Type B pancreatic cell (in vitro differentiated cells): ENCODE measurements at regions not wholly inside any gene's neighbourhood (a gene's known extent, or its start where the extent isn't known, plus 50 kb on each side); places are given as distances from the start of the nearest gene placed in this dataset.

Experiments used
- DNase-seq: peaks from one replicate; pipeline ENCODE4 v3.0.0; 2021; ENCODE audit warnings: mixed read lengths; ENCODE audit not compliant: unreplicated experiment; ENCODE audit errors: extremely low spot score
- H3K27ac Mint-ChIP-seq: 2 replicates; pipeline ENCODE4 v1.8.0; 2021; ENCODE audit warnings: mild to moderate bottlenecking, mixed read lengths
- H3K27me3 Mint-ChIP-seq: 2 replicates; pipeline ENCODE4 v1.8.0; 2021; ENCODE audit warnings: mixed read lengths
- H3K36me3 Mint-ChIP-seq: 2 replicates; pipeline ENCODE4 v1.8.0; 2021; ENCODE audit warnings: mixed read lengths
- H3K4me1 Mint-ChIP-seq: one replicate; pipeline ENCODE4 v1.8.0; 2021; ENCODE audit warnings: mixed read lengths; ENCODE audit not compliant: unreplicated experiment
- H3K4me3 Mint-ChIP-seq: 2 replicates; pipeline ENCODE4 v1.8.0; 2021; ENCODE audit warnings: mild to moderate bottlenecking, mixed read lengths
- H3K9me3 Mint-ChIP-seq: 2 replicates; pipeline ENCODE4 v1.8.0; 2021; ENCODE audit warnings: mixed read lengths
- TF ChIP-seq, protein P1 (sequence below): fragments of 200-600 bp; sonication (generic); conservative IDR thresholded peaks from 2 replicates; pipeline ENCODE4 v1.5.0; 2021; ENCODE audit warnings: antibody characterized with exemption, mild to moderate bottlenecking

DNA sequence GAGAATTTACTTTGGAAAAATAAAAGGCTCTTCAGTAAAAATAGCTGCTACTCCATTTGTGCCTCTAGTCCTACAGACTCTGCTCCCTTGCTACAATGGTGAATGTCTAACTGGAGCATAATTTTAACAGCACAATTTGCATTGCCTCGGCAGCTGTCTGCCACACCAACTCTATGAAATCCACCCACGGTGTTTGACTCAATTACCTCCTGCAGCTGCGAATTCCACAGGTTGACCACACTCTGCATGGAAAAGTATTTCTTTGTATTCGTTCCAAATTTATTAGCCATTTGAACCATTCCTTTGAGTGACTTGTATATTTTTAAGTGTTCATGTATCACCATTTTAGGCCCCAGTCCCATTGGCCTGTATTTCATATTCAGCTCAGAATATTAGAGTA is 182.1 kb upstream of the CCDC68 start:
- TF ChIP-seq, protein P1, sequence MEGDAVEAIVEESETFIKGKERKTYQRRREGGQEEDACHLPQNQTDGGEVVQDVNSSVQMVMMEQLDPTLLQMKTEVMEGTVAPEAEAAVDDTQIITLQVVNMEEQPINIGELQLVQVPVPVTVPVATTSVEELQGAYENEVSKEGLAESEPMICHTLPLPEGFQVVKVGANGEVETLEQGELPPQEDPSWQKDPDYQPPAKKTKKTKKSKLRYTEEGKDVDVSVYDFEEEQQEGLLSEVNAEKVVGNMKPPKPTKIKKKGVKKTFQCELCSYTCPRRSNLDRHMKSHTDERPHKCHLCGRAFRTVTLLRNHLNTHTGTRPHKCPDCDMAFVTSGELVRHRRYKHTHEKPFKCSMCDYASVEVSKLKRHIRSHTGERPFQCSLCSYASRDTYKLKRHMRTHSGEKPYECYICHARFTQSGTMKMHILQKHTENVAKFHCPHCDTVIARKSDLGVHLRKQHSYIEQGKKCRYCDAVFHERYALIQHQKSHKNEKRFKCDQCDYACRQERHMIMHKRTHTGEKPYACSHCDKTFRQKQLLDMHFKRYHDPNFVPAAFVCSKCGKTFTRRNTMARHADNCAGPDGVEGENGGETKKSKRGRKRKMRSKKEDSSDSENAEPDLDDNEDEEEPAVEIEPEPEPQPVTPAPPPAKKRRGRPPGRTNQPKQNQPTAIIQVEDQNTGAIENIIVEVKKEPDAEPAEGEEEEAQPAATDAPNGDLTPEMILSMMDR = no peak
- Mint-ChIP-seq H3K4me3 (no peak overlapping the region), H3K27ac (no peak overlapping the region), H3K27me3 (peaks cover 4% of the 10 kb centered on the region), H3K36me3 (no peaks in the 10 kb centered on the region), H3K9me3 (no peaks in the 10 kb centered on the region), H3K4me1 (no peaks in the 10 kb centered on the region)
- no peak for DNase-seq

DNA sequence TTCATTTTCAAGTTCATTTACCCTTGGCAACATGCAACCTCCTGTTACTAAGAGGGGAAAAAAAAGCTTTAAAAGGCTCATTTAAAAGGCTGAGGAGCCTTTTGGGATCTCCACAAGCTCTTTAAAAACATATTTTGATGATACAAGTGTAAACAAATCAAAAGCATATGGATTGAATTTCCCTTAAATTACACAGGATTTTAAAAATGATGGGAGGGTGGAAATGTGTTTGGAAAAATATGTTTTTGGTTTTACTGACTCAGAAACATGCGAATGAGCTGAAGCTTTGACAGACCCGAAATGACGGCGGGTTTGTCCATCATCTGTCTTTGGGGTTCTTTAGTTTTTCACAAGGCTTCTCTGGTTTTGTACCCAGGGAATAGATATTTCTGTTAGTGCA is 180.6 kb upstream of the CCDC68 start:
- Mint-ChIP-seq H3K9me3 (no peaks in the 10 kb centered on the region), H3K4me3 (no peak overlapping the region), H3K27me3 (peaks cover 4% of the 10 kb centered on the region), H3K27ac (no peak overlapping the region), H3K36me3 (no peaks in the 10 kb centered on the region), H3K4me1 (no peaks in the 10 kb centered on the region)
- TF ChIP-seq, protein P1 = no peak
- no peak for DNase-seq

DNA sequence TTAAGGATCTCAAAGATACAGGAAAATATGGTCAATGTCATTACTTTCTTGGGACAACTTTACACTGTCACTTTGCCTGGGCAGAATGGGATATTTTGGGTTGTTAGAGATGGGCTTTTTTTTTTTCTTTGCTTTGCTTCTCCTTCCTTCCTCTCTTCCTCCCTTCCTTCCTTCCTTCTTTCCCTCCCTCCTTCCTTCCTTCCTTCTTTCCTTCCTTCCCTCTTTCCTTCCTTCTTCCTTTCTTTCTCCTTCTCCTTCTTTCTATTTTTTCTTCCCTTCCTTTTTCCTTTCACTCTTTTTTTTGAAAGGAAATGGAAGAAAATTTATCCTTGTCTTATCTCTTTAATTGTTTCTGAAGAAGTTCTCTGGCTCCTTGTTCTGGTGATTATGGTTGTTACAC is 180.0 kb upstream of the CCDC68 start:
- Mint-ChIP-seq H3K27ac (no peak overlapping the region), H3K4me3 (no peak overlapping the region), H3K27me3 (peaks cover 4% of the 10 kb centered on the region), H3K36me3 (no peaks in the 10 kb centered on the region), H3K4me1 (no peaks in the 10 kb centered on the region), H3K9me3 (no peaks in the 10 kb centered on the region)
- TF ChIP-seq, protein P1 = no peak
- no peak for DNase-seq

DNA sequence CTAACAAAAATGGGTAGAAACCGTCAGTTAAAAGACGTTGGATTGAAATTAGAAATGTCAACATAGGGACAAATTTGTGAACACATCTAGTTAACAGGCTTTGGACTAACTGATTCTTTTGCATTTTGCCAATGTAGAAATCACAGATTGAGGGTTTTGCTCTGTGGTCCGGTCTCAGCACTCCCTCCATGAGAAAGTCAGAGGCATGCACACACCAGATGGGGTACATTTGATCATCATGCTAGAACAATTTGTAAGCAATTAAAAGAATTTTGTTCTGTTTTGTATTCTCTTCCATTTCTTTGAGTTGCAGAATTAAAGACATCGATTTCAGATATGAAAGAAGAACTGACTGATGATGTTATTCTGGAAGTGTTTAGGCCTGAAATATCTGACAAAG is 179.1 kb upstream of the CCDC68 start:
- DNase-seq = no peak
- no peaks in the 10 kb centered on the region for H3K9me3 Mint-ChIP-seq
- H3K36me3 Mint-ChIP-seq = no peaks in the 10 kb centered on the region
- no peak overlapping the region for H3K4me3 Mint-ChIP-seq
- TF ChIP-seq, protein P1 = no peak
- H3K27me3 Mint-ChIP-seq = peaks cover 4% of the 10 kb centered on the region
- no peak overlapping the region for H3K27ac Mint-ChIP-seq
- no peaks in the 10 kb centered on the region for H3K4me1 Mint-ChIP-seq

DNA sequence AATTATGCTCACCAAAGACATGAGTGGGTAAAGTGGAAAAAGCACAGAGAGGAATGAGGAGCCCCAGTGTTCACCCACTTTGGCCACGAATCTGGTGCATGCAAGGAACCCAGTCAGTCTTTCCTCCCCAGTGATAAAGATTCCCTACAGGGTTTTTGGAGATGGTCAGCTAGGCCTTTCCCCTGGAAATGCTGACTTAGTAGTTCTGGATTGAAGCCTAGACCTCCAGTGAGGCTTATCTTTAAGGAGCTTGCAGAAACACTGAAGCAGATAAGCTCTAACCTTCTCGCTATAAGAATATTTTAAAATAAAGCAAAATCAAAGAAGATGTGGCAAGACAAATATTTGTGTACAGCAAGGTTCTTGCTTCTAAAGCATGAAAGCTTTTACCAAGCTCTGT is 178.3 kb upstream of the CCDC68 start:
- H3K27ac Mint-ChIP-seq = no peak overlapping the region

DNA sequence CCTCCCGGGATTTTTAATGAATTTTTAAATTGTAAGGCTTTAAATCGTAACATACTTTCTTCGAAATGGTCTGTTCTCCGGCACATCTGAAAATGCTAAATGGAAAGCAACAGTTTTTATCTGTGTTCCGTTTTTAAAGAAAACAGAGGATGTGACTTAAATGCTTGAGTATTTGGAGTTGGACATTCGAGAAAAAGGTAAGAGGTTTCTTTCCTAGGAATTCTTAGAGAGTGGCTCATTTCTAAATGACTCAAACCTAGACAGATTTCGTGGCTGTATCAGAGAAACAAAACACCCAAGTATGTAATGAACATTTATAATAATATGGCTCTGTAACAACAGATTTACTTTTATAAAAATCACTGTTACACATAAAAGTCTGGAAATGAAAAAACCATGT is 177.6 kb upstream of the CCDC68 start:
- TF ChIP-seq, protein P1 = no peak
- Mint-ChIP-seq H3K4me3 (no peak overlapping the region), H3K27ac (no peak overlapping the region), H3K9me3 (no peaks in the 10 kb centered on the region), H3K4me1 (no peaks in the 10 kb centered on the region), H3K27me3 (peaks cover 4% of the 10 kb centered on the region), H3K36me3 (no peaks in the 10 kb centered on the region)
- no peak for DNase-seq

More for the DNA sequence above, 178.3 kb upstream of the CCDC68 start:
- no peaks in the 10 kb centered on the region for H3K36me3 Mint-ChIP-seq
- no peak for DNase-seq
- H3K27me3 Mint-ChIP-seq = peaks cover 4% of the 10 kb centered on the region
- H3K4me3 Mint-ChIP-seq = no peak overlapping the region
- no peaks in the 10 kb centered on the region for H3K9me3 Mint-ChIP-seq
- H3K4me1 Mint-ChIP-seq = no peaks in the 10 kb centered on the region
- TF ChIP-seq, protein P1 = no peak
